Keratinocyte (primary cell): ENCODE measurements at regions not wholly inside any gene's neighbourhood (a gene's known extent, or its start where the extent isn't known, plus 50 kb on each side); places are given as distances from the start of the nearest gene placed in this dataset.

Experiments
- DNase-seq: peaks from one replicate; pipeline ENCODE4 v3.0.0-alpha.2; 2011; ENCODE audit warnings: low read depth, missing footprints, low spot score
- FAIRE-seq: peaks from 2 replicates; lab custom pipeline; 2011; peaks lifted over from hg19 to GRCh38; lab: Jason Lieb, UNC
- H2AFZ ChIP-seq: 2 replicates; pipeline ENCODE4 v1.6.0; 2012; ENCODE audit warnings: low read length, control low read depth, inconsistent platforms; ENCODE audit not compliant: control insufficient read depth
- H3K27ac ChIP-seq: 2 replicates; pipeline ENCODE4 v1.5.1; 2011; ENCODE audit warnings: low read length; ENCODE audit not compliant: control insufficient read depth, insufficient read depth
- H3K27me3 ChIP-seq: 3 replicates; pipeline ENCODE4 v1.6.0; 2011; ENCODE audit warnings: low read length; ENCODE audit not compliant: control insufficient read depth, insufficient read depth; ENCODE audit errors: extremely low read depth
- H3K36me3 ChIP-seq, 2 experiments: 2 replicates in 1 of 2; 3 replicates in 1 of 2; pipeline ENCODE4 v1.5.1; 2011; ENCODE audit warnings: low read length in 2 of 2, mild to moderate bottlenecking in 1 of 2; ENCODE audit not compliant: control insufficient read depth in 2 of 2, insufficient read depth in 2 of 2; ENCODE audit errors: extremely low read depth in 1 of 2
- H3K4me1 ChIP-seq: 3 replicates; pipeline ENCODE4 v1.5.1; 2011; ENCODE audit warnings: low read length; ENCODE audit not compliant: control insufficient read depth, insufficient read depth; ENCODE audit errors: extremely low read depth
- H3K4me2 ChIP-seq: 3 replicates; pipeline ENCODE4 v1.6.0; 2011; ENCODE audit warnings: low read depth, low read length; ENCODE audit not compliant: control insufficient read depth, insufficient read depth; ENCODE audit errors: extremely low read depth
- H3K4me3 ChIP-seq, 3 experiments: fragments of 200-600 bp in 1 of 3; sonication (generic) in 1 of 3; 2 replicates in 2 of 3; 3 replicates in 1 of 3; pipeline ENCODE4 v1.5.1; 2011 to 2016; ENCODE audit warnings: low read length in 3 of 3, mild to moderate bottlenecking in 3 of 3, control low read depth in 2 of 3, inconsistent platforms in 1 of 3, low read depth in 1 of 3, mixed read lengths in 1 of 3, mixed run types in 1 of 3, moderate library complexity in 1 of 3; ENCODE audit not compliant: control insufficient read depth in 2 of 3, insufficient read depth in 2 of 3; ENCODE audit errors: extremely low read depth in 1 of 3
- H3K79me2 ChIP-seq: 2 replicates; pipeline ENCODE4 v1.6.0; 2012; ENCODE audit warnings: low read length; ENCODE audit not compliant: control insufficient read depth, insufficient read depth
- H3K9ac ChIP-seq: 3 replicates; pipeline ENCODE4 v1.6.0; 2011; ENCODE audit warnings: low read length; ENCODE audit not compliant: control insufficient read depth, insufficient read depth; ENCODE audit errors: extremely low read depth
- H3K9me1 ChIP-seq: 3 replicates; pipeline ENCODE4 v1.6.0; 2011; ENCODE audit warnings: low read length; ENCODE audit not compliant: control insufficient read depth, insufficient read depth; ENCODE audit errors: extremely low read depth
- H3K9me3 ChIP-seq: 2 replicates; pipeline ENCODE4 v1.5.1; 2012; ENCODE audit warnings: low read depth, low read length; ENCODE audit not compliant: control insufficient read depth
- H4K20me1 ChIP-seq: 3 replicates; pipeline ENCODE4 v1.6.0; 2011; ENCODE audit warnings: low read length; ENCODE audit not compliant: control insufficient read depth, insufficient read depth; ENCODE audit errors: extremely low read depth
- EZH2 ChIP-seq: IDR thresholded peaks from one replicate; pipeline ENCODE4 v1.6.1; 2012; ENCODE audit warnings: inconsistent platforms, mild to moderate bottlenecking, low read length, moderate library complexity
- dilution Hi-C: fragments of 300-500 bp; cut with MboI; formaldehyde crosslinking; loops from one replicate; pipeline ENCODE4 v1.7.0; 2020; ENCODE audit warnings: low sequenced_read_pairs; ENCODE audit not compliant: extremely low pct_ligation_motif_present
- TF ChIP-seq, protein P1 (sequence below), 3 experiments: IDR thresholded peaks in 1 of 3; conservative IDR thresholded peaks in 1 of 3; optimal IDR thresholded peaks in 1 of 3; 2 replicates in 2 of 3; 3 replicates in 1 of 3; pipeline versions ENCODE3 to v1.5.1; 2011; ENCODE audit warnings: low read length in 3 of 3, mild to moderate bottlenecking in 3 of 3, moderate library complexity in 2 of 3, control low read depth in 1 of 3, inconsistent platforms in 1 of 3; ENCODE audit not compliant: insufficient read depth in 2 of 3; ENCODE audit errors: extremely low read depth in 1 of 3

DNA sequence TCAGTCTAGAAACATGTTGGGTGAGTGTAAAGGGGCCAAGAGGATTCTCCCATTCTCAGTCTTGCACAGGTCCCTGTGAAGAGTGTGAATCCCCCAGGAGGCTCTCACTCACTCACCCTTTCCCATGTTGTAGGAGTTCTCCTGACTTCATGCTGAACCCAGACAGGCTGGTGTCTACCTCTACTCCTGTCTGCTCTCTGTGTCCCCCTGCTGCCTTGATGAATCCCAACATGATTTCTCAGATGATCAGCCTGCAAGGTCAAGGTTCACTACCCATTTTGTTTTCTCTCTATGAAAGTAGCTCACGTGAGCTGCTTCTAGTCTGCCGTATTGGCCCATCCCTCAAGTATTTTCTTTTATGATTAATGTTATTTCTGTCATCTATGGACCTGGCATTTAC, 500.6 kb downstream of the ETS1 start:
- Histone ChIP-seq H3K9ac (no peak overlapping the region), H3K79me2 (no peaks in the 10 kb centered on the region), H2AFZ (no peak overlapping the region), H3K4me2 (no peak overlapping the region), H3K27me3 (no peaks in the 10 kb centered on the region), H3K4me1 (no peaks in the 10 kb centered on the region), H3K9me3 (peaks cover 4% of the 10 kb centered on the region), H3K4me3 (no peak overlapping the region), H3K36me3 (no peaks in the 10 kb centered on the region), H3K27ac (no peak overlapping the region), H4K20me1 (no peaks in the 10 kb centered on the region), H3K9me1 (no peaks in the 10 kb centered on the region)
- dilution Hi-C loops = no loop called here
- TF ChIP-seq EZH2 = no peak
- TF ChIP-seq, protein P1, sequence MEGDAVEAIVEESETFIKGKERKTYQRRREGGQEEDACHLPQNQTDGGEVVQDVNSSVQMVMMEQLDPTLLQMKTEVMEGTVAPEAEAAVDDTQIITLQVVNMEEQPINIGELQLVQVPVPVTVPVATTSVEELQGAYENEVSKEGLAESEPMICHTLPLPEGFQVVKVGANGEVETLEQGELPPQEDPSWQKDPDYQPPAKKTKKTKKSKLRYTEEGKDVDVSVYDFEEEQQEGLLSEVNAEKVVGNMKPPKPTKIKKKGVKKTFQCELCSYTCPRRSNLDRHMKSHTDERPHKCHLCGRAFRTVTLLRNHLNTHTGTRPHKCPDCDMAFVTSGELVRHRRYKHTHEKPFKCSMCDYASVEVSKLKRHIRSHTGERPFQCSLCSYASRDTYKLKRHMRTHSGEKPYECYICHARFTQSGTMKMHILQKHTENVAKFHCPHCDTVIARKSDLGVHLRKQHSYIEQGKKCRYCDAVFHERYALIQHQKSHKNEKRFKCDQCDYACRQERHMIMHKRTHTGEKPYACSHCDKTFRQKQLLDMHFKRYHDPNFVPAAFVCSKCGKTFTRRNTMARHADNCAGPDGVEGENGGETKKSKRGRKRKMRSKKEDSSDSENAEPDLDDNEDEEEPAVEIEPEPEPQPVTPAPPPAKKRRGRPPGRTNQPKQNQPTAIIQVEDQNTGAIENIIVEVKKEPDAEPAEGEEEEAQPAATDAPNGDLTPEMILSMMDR (optimal IDR thresholded peaks at IDR 0.05 in 1 of 3, IDR thresholded peaks at IDR 0.05 in 1 of 3, conservative IDR thresholded peaks at IDR 0.05 in 1 of 3; ENCODE audit: extremely low read depth in 1 of 3, insufficient read depth in 2 of 3, low read length in 3 of 3) = peak in 1 of 3 experiments; percentile 3
- no peak for DNase-seq
- FAIRE-seq = no peak

DNA sequence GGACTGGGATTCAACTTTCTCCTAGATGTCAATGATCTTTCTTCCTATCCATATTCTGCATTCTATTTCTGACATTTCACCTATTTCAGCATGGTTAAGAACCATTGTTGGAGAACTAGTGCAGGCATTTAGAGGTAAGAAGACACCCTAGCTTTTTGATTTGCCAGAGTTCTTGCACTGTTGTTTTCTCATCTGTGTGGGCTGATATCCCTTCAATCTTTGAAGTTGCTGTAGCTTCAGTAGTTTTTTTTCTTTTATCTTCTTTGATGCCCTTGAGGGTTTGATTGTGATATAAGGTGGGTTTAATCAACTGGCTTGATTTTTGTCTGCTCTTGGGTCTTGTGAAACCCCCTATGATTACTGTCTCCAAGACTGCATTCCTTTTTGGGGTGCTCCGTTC, 502.1 kb downstream of the ETS1 start:
- TF ChIP-seq, protein P1 (optimal IDR thresholded peaks at IDR 0.05 in 1 of 3, IDR thresholded peaks at IDR 0.05 in 1 of 3, conservative IDR thresholded peaks at IDR 0.05 in 1 of 3; ENCODE audit: extremely low read depth in 1 of 3, insufficient read depth in 2 of 3, low read length in 3 of 3) = no peak
- TF ChIP-seq EZH2 = no peak
- Histone ChIP-seq H3K27me3 (no peaks in the 10 kb centered on the region), H3K4me2 (no peak overlapping the region), H3K4me1 (no peaks in the 10 kb centered on the region), H3K4me3 (no peak overlapping the region), H3K9me3 (peaks cover 4% of the 10 kb centered on the region), H3K27ac (no peak overlapping the region), H3K9ac (no peak overlapping the region), H3K79me2 (no peaks in the 10 kb centered on the region), H3K36me3 (no peaks in the 10 kb centered on the region), H4K20me1 (no peaks in the 10 kb centered on the region), H2AFZ (no peak overlapping the region), H3K9me1 (no peaks in the 10 kb centered on the region)
- no peak for DNase-seq
- dilution Hi-C loops = no loop called here
- no peak for FAIRE-seq
